ENCODE measurements at regions not wholly inside any gene's neighbourhood (a gene's known extent, or its start where the extent isn't known, plus 50 kb on each side); places are given as distances from the start of the nearest gene placed in this dataset.

DNA sequence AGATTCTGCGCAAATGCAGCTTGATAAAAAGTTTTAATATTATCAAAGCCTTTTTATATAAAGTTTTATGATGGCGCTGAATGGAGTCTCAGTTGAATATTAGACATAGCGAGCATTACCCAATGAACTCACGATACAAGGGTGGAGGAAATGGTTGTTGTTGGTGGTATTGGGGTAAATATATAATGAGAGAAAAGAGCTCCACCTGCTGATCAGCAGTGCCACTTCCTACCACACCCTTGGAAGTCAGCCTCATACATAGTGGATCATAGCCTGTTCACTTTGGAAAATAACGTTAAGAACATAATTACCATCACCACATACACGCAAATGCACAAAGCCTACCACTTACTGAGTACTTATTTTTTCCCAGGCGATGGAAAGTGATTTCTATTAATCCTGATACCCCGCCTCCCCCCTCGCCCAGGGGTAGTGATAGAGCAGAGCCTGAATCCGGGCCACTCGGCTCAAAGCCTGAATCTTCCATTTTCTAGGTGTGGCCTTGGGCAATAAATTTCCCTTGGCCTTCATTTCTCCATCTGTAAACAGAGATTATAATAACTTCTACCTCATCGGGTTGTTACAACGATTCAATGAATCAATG, 358.3 kb downstream of the KLF5 start:
- no peak for DNase-seq

DNA sequence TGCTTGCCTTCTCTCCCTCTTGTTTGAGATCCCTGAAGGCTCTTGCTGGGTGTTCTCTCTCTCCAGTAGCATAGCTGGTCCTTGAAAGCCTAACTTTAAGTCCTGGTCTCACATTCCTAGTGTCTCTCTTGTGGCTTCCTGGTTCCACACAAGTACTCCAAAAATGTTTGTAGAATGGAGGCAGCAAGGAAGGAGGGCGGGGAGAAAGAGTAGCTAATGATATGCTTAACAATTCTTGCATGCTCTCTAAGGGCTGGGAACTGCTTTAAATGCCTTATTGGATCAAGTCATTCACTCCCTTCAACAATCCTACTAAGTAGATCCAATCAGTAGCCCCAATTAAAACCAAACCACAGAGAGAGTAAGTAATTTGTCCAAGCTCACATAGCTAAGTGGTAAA, 357.3 kb downstream of the KLF5 start:
- DNase-seq, result no peak

DNA sequence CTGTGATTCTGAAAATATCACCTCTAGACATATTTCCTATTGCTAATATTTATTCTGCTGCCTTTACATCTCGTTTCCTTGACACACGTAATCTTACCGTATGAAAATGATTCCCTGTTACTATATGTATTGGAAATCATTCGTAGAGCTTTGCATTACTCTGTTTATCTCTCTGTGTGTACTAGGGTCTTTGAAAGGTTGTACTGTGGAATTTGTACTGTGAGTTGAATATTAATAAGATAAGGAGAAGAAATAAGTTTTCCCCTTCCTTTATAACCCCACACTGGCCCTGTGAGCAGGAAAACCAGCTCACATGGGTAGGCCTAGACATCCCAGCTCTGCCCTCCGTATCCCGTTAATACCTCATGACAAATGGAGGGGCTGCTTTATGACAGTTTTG, 354.9 kb downstream of the KLF5 start:
- DNase-seq, result no peak

DNA sequence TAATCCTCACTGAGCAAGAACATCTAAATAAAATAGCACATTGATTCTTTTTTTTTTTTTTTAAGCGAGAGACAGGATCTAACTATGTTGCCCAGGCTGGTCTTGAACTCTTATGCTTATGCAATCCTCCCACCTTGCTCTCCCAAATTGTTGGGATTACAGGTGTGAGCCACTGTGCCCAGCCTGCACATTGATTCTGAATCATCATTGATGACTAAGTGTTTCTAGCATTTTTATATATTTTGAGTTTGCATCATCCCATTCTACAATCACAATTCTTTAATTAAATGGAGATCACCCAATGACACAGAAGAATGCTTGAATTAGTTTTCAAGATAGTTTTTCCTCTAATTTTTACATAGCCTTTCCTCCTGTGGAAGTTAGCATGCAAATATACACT, 354.1 kb downstream of the KLF5 start:
- no peak for DNase-seq

DNA sequence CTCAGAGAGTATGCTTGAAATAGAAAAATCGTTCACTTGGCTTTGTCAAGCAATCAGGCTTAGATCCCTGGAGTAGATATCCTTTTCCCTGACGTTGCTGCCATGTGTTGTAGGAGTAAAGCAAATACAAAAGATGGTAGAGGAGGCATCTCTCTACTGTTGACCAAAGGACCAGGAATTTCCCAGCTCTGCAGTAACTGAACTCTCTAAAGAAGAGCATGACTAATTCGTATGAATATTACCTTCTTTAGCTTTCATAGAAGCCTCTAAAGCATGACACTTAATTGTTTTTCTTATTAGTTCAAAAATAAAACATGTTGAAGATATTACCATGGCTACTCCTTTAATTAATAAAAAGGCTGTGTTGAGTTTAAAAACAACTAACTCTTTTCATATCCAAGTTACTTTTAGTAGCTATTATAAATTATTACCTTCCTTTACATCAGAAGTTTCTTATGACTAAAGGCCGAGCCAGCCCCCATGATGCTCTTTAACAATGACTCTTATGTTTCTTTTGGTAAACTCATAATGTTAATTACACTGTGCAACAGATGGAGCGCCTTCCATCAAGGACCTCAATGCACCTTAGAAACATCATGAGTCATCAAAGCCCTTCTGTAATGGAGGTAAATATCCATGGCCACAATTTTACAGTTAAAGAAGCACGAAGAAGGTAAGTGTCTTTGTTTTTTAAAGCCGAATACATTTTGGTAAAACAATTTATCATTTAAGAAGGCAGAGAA, 352.4 kb downstream of the KLF5 start:
- DNase-seq, result no peak

DNA sequence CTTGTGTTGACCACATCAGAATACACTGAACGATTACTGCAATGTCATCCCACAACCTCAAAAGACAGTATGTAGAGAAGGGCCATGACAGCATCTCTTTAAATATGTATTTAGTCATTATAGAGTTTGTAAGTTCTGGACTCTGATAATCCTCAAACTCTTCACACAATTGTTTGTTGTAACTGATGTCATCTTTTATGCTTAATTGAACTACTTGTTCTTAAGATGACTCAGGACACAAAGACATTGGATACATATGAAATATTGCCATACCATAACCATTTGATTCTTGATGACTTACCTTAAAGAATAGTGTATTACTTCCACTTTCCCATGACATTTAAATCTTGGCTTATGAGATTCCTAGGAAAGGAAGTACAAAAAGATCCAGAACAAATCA, 347.6 kb downstream of the KLF5 start:
- no peak for DNase-seq

DNA sequence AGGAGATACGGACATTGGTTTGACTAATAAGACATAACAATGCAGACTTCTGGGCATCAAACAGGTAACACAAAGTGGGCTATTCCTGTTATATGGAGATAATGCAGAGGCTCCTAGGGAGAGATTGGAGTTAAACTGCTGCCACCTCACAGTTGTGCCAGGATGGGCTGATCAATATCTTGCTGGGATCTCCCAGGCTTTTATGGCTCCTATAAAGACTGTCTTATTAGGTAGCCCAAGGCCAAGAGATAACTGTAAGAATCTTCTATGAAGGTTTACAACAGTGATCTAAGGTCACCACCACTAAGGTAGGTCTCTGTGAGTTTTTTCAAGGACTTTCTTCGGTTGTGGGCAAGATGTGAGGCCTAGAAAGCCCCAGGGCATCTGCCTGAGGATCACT, 345.8 kb downstream of the KLF5 start:
- DNase-seq, result no peak

DNA sequence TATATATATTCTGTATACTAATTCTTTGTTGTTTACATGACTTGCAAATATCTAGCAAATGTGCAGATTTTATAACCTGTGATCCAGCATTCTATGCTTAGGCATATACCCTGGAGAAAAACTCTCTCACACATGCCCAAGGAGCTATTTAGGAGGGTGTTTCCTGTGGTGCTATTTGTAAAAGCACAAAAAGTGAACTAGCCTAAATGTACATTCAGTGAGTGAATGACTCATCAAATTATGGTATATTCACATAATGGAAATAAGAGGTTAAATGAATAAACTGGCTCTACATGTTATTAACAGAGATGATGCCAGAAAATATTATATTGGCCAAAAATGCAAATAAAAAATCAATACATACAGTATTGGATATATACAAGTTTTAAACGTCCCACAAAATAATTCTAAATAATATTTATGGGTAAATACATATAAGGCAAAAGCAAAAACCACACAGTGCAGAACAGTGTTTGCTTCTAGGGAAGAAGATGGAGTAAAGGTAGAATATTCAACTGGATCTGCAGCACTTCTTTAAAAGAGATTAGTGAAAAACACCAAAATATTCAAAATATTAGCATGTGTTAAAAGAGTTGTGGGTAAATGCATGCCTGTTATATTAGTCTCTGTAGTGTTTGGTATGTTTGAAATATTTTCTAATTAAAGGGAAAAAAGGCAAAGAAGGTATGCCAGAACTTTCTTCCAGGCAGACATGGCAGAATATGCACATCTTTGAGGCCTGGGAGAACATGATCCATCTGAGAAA, 344.7 kb downstream of the KLF5 start:
- DNase-seq, result no peak

DNA sequence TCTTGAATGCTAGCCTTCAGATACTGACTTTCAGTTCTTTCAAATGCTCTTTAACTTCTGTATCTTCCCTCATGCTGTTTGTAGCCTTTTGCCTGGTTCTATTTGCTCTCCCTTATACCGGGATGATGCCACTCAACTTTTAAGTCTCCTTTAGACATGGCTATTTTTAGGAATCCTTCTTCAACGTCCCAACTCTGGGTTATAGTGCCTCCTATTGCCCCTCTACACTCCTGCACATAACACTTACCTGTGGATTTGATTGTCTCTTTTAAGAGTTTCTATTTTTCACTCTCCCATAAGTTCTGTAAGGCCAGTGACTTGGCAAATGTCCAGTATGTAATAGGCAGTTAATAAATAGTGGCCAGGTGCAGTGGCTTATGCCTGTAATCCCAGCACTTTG, 343.0 kb downstream of the KLF5 start:
- no peak for DNase-seq

DNA sequence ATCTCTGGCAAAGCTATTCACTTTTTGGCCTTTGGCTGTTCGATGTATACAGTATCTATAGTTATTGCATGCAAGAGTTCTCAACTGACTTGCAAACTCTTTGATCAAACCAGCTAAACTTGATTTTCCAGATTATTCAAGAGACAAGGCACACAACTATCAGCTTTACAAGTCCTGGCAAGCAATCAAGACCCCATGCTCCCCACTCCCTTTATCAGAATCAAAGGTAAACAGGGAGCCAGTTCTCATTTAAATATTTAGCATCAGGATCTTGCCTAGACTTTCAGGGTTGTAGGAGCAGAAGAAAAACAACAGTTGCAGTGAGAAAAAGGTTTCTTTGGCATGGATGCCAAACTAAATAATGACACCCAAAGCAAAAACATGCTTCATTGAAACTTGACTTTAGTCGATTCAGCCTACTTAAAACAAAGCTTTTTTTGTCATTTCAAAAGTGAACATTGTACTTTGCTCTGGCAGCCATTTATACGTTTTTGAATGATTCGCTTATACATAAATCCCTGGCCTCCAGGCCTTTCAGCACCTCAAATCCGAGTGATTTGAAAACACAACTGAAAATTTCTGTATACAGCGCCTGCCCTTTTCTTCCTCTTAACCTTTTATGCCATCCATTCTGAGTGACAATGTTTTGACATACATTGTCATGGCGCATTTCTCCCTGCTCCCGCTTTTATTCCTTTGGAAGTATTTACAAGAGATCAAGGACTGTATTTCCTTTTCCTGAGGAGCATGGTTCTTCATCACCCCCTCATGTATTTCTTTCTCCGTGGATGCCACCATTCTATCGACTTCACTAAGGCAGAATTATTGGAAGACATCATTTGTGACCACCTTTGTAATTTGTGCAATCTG, 340.8 kb downstream of the KLF5 start:
- DNase-seq, result no peak

DNA sequence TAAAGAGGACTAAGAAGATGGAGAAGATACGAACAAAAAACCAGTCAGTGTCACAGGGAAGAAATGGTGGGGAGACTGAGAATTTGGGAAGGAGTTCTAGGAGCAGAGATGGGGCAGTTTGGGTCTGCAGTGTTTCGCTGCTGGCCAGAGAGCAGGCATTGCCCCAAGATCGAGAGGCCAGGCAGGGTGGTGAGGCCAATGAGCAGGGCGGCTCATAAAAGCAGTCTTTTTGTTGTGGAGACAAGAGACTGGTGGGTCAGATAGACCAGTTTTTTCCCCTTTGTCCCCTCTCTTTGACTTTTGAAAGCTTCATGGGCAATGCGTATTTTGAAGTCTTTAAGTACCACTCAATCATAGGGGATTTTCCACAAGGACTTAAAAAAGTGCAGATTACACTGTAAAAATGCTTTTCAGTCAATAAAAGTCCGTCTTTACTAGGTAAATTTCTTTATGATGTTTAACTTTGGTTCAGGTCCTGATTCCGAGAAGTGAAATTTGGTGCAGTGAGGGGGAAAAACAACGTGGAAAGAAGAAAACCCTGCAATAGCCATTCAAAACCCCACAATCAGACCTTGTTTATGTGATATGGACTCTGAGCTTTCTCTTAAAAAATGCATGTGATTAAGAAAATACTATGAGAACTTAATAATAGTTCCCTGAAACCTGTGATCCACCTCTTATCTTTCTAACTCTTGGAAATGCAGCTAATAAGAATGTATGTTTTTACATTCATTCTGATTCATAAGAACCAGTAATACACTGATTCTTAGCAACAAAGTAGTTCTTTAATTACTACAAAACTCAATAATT, 338.9 kb downstream of the KLF5 start:
- DNase-seq, result no peak

DNA sequence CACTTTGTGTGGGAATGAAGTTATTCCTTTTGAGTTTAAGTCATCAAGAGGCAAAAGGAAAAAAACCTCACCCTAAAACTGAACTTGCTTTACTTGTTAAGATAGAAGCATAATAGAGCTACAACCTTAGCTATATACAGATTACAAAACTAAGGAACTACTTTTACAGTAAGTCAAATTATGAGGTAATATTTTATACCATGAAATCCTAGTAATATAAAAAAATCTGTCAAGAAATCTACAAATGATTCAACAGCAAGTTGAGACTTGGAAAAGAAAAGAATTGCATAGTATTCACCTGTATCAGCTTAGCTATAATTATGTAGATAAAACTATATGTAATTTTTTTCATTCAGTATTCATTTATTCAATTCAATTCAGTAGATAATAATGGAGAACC, 335.3 kb downstream of the KLF5 start:
- DNase-seq, result no peak

DNA sequence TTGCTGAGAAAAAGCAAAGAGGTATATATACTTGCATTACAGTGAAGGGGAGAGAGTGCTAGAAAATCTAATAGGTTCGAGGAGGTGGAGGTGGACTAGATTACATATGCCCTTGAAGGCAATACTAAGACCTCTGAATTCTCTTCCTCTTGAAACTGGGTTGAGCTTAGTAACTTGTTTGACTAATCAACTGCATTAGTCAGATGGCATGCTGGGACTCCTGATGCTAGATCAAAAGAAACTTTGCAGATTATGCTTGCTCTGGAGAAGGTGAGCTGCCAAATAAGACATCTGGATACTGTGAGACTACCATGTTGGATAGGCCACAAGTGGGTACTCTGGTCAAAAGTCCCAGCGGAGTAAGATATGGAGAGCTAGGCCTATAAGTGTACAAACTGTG, 331.3 kb downstream of the KLF5 start:
- DNase-seq, result no peak

DNA sequence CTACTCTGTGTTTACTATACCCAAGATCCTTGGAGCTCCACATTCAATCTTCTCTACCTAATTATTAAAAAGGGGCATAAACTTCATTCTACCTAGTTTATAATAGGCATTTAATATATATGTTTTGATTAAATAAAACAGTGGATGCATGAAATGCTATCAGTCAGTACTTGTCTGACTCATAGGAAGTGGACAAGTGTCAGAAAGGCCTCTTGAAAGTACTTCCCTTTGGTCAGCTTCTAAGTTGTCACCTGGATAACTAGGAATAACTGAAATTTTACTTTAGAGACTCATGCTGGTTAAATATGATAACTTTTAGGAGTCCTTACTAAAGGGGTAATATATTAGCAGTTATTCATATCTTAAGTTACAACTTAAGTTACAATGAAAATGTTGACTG, 329.8 kb downstream of the KLF5 start:
- no peak for DNase-seq

DNA sequence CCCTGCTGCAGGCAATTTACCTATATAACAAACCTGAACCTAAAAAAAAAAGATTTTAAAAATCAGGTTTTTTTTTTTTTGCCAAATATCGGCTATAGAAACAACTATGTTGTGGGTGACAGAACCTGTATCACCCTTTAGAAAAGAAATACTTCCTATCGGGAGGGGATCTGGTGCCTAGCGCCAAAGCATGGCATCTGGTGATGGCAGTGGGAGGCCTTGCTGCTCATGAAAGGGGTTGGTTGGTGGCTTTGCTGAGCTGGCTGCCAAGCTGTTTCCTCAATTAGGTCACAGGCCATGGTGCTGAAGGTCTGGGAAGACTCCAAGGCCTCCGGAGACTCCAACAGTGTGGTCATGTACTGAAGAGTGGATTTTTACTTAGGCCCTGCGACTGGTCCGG, 328.5 kb downstream of the KLF5 start:
- DNase-seq, result no peak

DNA sequence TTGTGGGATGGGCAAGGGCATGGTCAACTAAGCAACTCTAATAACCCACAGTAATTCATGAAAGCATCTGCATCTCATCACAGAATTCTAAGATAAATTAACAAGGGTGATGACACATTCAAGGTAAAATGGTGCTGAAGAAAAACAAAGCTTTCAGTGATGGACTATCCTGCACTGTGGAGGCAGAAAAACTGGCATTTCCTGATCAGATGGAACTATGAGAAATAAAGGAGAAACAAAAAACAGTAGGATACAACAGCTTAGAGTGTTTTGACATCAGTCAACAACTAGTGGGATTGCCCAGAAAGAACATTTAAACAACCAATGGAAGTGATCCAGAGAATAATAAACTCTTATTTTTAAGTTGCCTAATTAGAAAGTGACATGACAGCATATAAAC, 327.0 kb downstream of the KLF5 start:
- no peak for DNase-seq

DNA sequence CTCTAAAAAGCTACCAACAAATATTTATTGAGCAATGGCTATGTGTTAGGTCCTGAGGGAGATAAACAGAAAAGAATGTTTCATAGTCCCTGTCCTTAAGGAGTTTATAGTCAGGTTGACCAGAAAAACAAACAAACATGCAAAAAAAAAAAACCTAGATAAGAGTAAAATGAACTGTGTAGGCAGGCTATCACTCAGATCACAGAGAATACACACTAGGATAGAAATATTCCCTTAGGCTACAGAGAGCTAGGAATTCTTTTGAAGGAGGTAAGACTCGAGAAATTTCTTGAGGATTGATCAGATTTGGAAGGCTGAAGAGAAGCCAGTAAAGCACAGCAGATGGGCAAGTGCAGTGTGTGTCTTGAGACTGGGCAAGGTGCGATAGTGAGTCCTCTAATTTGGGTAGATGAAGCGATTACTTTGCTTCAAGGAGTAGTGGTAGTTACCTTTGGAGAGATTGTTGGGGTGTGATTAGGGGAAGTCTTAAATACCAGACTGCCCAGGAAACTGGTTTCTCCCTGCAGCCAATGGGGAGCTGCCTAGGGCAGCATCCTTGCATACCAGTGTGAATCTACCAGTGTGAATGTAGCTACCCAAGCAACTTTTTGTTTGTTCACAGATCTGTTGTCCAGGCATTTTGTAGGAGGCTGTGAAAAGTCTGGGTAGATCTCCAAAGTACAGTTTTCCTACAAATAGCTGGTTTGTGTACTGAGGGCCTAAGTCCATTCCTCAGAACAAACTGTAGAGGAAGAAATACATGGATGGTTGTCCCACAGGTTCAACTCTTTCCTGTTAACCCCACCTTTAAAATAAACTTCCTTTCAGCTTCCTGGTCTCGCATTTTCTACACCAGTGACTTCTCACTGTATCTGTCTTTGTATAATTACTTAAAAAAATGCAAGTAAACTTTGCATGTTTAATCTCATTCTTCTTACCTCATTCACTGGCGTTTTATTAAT, 314.1 kb downstream of the KLF5 start:
- no peak for DNase-seq

DNA sequence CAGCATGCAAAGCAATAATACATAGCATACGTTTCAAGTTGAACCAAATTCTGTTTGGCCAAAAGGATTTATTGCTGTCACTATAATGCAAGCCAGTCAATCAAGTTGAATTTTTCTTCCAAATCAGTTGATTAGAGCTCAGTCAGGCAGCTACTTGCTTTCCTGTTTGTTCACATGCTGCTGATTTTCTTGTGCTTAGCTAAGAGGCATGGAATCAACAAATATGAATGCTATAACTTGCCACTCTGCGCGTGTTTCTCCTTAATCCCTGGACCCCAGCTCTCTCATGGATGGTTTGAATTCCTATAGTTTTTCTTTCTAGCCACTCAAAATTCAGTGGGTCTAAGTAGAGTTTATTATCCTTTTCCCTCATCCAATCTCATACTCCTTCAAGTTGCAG, 311.3 kb downstream of the KLF5 start:
- no peak for DNase-seq

DNA sequence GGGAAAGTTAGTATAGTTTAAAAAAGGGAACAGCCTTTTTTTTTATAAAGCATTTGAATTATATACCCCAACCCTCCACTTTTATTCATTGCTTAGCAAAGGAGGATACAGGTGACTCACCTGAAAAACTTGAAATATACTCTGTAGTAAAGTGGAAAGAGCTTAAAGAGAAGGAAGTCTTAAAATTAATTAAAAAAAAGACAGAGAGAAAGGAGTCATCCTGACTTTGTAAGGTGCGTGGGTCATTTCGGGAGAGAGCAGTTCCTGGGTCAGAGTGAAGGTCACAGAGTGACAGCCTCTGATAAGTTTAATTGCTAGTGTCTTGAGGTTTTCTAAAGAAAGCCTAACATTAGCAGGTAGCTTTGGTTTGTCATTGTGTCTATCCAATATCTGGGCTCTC, 310.3 kb downstream of the KLF5 start:
- DNase-seq, result no peak

DNA sequence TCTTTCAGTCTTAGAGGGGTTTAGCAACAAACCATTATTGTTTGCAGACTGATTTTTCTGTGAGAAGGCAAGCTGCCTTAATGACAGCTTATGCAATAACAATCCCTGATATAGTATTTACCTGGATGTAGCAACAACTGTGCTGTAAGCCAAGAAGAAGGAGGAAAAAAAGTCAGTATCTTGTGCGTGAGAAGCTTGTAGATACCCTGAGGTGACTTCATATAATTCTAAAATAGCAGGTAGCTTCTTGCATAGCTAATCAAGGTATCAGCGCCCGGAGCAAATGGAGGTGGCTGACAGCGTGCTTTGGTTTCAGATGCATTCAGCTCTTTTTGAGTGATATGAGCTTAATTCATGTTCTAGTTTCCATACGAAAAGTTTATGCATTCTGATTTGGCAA, 309.8 kb downstream of the KLF5 start:
- DNase-seq, result no peak

DNA sequence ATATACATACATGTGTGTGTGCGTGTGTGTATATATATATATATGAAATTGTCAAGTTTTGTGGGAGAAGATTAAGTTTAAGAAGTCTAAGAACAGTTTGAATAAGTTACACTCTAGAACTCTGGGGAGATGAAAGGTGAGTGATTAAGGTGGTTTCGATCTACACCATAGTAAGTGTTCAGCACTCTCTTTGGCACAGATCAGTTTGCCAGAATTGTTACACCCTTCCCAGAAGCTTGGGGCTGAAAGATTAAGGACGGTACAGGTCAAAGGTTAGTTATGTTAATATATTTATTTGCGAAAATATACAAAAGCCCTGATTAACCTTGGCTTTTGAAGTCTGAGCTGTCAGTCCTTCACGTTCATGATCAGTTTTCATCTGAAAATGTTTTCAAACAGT, 309.1 kb downstream of the KLF5 start:
- no peak for DNase-seq
